Neural cell (in vitro differentiated cells): ENCODE measurements at regions not wholly inside any gene's neighbourhood (a gene's known extent, or its start where the extent isn't known, plus 50 kb on each side); places are given as distances from the start of the nearest gene placed in this dataset.

Experiments used
- H2AFZ ChIP-seq: fragments of 200-600, 300-800 bp; sonication (generic), shearing (Covaris generic); 2 replicates; pipeline ENCODE4 v1.6.0; 2014; ENCODE audit warnings: low read depth, mild to moderate bottlenecking, antibody characterized with exemption, low read length, moderate library complexity
- H3F3A ChIP-seq: fragments of 200-600 bp; shearing (Covaris generic); 2 replicates; pipeline ENCODE4 v1.6.1; 2016; ENCODE audit warnings: mild to moderate bottlenecking, moderate library complexity, mixed read lengths, antibody characterized with exemption, low read length; ENCODE audit not compliant: insufficient read depth, poor library complexity, severe bottlenecking
- H3K27ac ChIP-seq: fragments of 200-600, 300-800 bp; sonication (generic), shearing (Covaris generic); 2 replicates; pipeline ENCODE4 v1.5.1; 2014; ENCODE audit warnings: mild to moderate bottlenecking, low read length, moderate library complexity
- H3K27me3 ChIP-seq: fragments of 300-800, 200-600 bp; sonication (generic), shearing (Covaris generic); 2 replicates; pipeline ENCODE4 v1.6.0; 2014; ENCODE audit warnings: mild to moderate bottlenecking, low read depth, low read length, moderate library complexity; ENCODE audit not compliant: insufficient read depth
- H3K36me3 ChIP-seq: fragments of 300-800, 200-600 bp; sonication (generic), shearing (Covaris generic); 2 replicates; pipeline ENCODE4 v1.5.1; 2014; ENCODE audit warnings: mild to moderate bottlenecking, antibody characterized with exemption, low read length, moderate library complexity; ENCODE audit not compliant: insufficient read depth
- H3K4me2 ChIP-seq: fragments of 300-800, 200-600 bp; sonication (generic), shearing (Covaris generic); 2 replicates; pipeline ENCODE4 v1.6.0; 2014; ENCODE audit warnings: mild to moderate bottlenecking, low read length
- H3K4me3 ChIP-seq: fragments of 300-800, 200-600 bp; sonication (generic), shearing (Covaris generic); 2 replicates; pipeline ENCODE4 v1.5.1; 2014; ENCODE audit warnings: mild to moderate bottlenecking, low read length, moderate library complexity
- H3K79me2 ChIP-seq: fragments of 200-600 bp; shearing (Covaris generic); replicated peaks from 2 replicates; pipeline ENCODE4 v1.6.0; 2014; ENCODE audit warnings: mild to moderate bottlenecking, low read length, moderate library complexity; ENCODE audit not compliant: insufficient read depth
- H3K9ac ChIP-seq: fragments of 300-800, 200-600 bp; sonication (generic), shearing (Covaris generic); 2 replicates; pipeline ENCODE4 v1.6.1; 2016; ENCODE audit warnings: mild to moderate bottlenecking, low read length, mixed read lengths
- H3K9me2 ChIP-seq: fragments of 200-600 bp; shearing (Covaris generic); 2 replicates; pipeline ENCODE4 v1.6.1; 2016; ENCODE audit warnings: mild to moderate bottlenecking, low read length, mixed read lengths; ENCODE audit not compliant: insufficient read depth
- H3K9me3 ChIP-seq: fragments of 200-600, 300-800 bp; sonication (generic), shearing (Covaris generic); 2 replicates; pipeline ENCODE4 v1.6.1; 2016; ENCODE audit warnings: mild to moderate bottlenecking, mixed run types, low read length, moderate library complexity, mixed read lengths
- H4K20me1 ChIP-seq: fragments of 200-600 bp; shearing (Covaris generic); 2 replicates; pipeline ENCODE4 v1.6.1; 2016; ENCODE audit warnings: mild to moderate bottlenecking, mixed run types; ENCODE audit not compliant: insufficient read depth
- EP300 ChIP-seq: fragments of 450-650 bp; conservative IDR thresholded peaks from 2 replicates; pipeline ENCODE4 v1.6.1; 2014; ENCODE audit warnings: antibody characterized with exemption, mild to moderate bottlenecking, moderate library complexity; ENCODE audit not compliant: poor library complexity, severe bottlenecking
- EZH2 ChIP-seq: fragments of 200-600, 300-800 bp; shearing (Covaris generic), sonication (generic); IDR thresholded peaks from 2 replicates; pipeline ENCODE4 v1.6.1; 2014; ENCODE audit warnings: antibody characterized with exemption, low read length, borderline replicate concordance, mild to moderate bottlenecking; ENCODE audit not compliant: insufficient read depth, poor library complexity, severe bottlenecking
- MXI1 ChIP-seq: fragments of 450-650 bp; conservative IDR thresholded peaks from 2 replicates; pipeline ENCODE4 v1.6.1; 2014; ENCODE audit warnings: antibody characterized with exemption, mild to moderate bottlenecking; ENCODE audit not compliant: poor library complexity, severe bottlenecking
- POLR2AphosphoS5 ChIP-seq: IDR thresholded peaks from 2 replicates; pipeline ENCODE4 v1.6.1; 2012
- RAD21 ChIP-seq: fragments of 450-650 bp; conservative IDR thresholded peaks from 2 replicates; pipeline ENCODE4 v1.6.1; 2014; ENCODE audit warnings: antibody characterized with exemption, mild to moderate bottlenecking, moderate library complexity
- SMC3 ChIP-seq: fragments of 450-650 bp; conservative IDR thresholded peaks from 2 replicates; pipeline ENCODE4 v1.6.1; 2014; ENCODE audit warnings: antibody characterized with exemption, mild to moderate bottlenecking, moderate library complexity; ENCODE audit not compliant: poor library complexity
- TAF1 ChIP-seq: IDR thresholded peaks from 2 replicates; pipeline ENCODE4 v1.6.1; 2012; ENCODE audit warnings: low read depth
- TF ChIP-seq, protein P1 (sequence below): IDR thresholded peaks from 2 replicates; pipeline ENCODE4 v1.6.1; 2012; ENCODE audit warnings: borderline replicate concordance
- TF ChIP-seq, protein P2 (sequence below): fragments of 450-650 bp; IDR thresholded peaks from 2 replicates; pipeline ENCODE4 v1.5.1; 2014; ENCODE audit warnings: antibody characterized with exemption, mild to moderate bottlenecking, moderate library complexity; ENCODE audit not compliant: poor library complexity, severe bottlenecking

DNA sequence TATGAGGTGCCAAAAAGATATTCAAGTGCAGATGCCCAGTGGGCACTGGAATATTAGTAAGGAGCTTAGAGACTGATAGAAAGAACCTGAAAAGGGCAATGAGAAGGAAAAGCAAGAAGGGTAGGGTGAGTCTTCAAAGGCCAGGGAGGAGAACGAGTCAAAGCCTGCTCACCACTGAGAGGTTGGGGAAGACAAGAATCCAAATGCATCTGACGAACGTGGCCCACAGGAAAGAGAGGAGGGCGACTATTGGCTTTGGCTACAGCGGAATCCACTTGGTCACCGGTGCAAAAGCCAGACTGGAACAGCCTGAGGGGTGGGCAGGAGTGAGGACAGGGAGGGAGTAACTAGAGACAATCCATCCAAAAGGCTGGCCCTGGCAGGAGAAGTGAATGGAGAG is 216.7 kb upstream of the KLF14 start:
- no peak overlapping the region for H3K9ac ChIP-seq
- H3K4me3 ChIP-seq, result no peak overlapping the region
- no peaks in the 10 kb centered on the region for H3F3A ChIP-seq
- H3K4me2 ChIP-seq, result no peak overlapping the region
- H3K27me3 ChIP-seq, result no peaks in the 10 kb centered on the region
- TF ChIP-seq SMC3, result no peak
- no peak for TF ChIP-seq EP300
- no peak for TF ChIP-seq MXI1
- no peak for TF ChIP-seq EZH2
- TF ChIP-seq RAD21, result no peak
- no peak for TF ChIP-seq POLR2AphosphoS5
- TF ChIP-seq, protein P1, sequence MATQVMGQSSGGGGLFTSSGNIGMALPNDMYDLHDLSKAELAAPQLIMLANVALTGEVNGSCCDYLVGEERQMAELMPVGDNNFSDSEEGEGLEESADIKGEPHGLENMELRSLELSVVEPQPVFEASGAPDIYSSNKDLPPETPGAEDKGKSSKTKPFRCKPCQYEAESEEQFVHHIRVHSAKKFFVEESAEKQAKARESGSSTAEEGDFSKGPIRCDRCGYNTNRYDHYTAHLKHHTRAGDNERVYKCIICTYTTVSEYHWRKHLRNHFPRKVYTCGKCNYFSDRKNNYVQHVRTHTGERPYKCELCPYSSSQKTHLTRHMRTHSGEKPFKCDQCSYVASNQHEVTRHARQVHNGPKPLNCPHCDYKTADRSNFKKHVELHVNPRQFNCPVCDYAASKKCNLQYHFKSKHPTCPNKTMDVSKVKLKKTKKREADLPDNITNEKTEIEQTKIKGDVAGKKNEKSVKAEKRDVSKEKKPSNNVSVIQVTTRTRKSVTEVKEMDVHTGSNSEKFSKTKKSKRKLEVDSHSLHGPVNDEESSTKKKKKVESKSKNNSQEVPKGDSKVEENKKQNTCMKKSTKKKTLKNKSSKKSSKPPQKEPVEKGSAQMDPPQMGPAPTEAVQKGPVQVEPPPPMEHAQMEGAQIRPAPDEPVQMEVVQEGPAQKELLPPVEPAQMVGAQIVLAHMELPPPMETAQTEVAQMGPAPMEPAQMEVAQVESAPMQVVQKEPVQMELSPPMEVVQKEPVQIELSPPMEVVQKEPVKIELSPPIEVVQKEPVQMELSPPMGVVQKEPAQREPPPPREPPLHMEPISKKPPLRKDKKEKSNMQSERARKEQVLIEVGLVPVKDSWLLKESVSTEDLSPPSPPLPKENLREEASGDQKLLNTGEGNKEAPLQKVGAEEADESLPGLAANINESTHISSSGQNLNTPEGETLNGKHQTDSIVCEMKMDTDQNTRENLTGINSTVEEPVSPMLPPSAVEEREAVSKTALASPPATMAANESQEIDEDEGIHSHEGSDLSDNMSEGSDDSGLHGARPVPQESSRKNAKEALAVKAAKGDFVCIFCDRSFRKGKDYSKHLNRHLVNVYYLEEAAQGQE, result no peak
- TF ChIP-seq, protein P2, sequence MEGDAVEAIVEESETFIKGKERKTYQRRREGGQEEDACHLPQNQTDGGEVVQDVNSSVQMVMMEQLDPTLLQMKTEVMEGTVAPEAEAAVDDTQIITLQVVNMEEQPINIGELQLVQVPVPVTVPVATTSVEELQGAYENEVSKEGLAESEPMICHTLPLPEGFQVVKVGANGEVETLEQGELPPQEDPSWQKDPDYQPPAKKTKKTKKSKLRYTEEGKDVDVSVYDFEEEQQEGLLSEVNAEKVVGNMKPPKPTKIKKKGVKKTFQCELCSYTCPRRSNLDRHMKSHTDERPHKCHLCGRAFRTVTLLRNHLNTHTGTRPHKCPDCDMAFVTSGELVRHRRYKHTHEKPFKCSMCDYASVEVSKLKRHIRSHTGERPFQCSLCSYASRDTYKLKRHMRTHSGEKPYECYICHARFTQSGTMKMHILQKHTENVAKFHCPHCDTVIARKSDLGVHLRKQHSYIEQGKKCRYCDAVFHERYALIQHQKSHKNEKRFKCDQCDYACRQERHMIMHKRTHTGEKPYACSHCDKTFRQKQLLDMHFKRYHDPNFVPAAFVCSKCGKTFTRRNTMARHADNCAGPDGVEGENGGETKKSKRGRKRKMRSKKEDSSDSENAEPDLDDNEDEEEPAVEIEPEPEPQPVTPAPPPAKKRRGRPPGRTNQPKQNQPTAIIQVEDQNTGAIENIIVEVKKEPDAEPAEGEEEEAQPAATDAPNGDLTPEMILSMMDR, result no peak
- TF ChIP-seq TAF1, result no peak
- H3K79me2 ChIP-seq, result no peaks in the 10 kb centered on the region
- H3K36me3 ChIP-seq, result no peaks in the 10 kb centered on the region
- no peaks in the 10 kb centered on the region for H4K20me1 ChIP-seq
- H3K9me2 ChIP-seq, result no peaks in the 10 kb centered on the region
- no peaks in the 10 kb centered on the region for H3K9me3 ChIP-seq
- H3K27ac ChIP-seq, result no peak overlapping the region
- no peak overlapping the region for H2AFZ ChIP-seq

DNA sequence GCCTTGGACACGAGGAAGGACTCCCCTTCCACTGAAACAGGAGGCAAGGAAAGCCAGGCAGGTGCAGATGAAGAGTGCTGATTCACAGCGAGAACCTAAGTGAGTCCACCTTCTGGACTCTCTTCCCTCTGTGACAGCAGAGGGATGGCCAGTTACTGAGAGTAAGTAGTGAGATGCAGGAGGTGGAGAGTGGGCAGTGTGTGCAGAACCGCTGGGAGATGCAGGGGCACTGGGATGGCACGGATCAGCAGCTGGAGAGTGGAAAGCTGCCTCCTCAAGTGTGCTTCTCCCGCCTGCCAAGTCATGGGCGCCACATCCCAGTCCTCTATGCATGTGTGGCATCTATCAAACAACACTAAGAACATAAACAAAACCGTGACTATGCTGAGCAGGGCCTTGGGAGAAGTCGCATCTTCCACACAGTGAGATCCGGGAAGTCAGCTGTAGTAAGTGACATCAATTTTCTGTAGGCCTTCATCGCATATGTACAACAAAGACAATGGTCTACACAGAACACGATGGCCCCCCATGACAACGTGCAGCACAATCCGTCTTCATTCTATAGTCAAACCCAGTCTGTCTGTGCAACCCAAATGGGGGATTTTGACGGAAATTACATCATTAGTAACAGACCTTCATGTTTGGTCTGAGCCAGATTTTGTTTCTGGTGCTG is 217.4 kb upstream of the KLF14 start:
- no peak for TF ChIP-seq TAF1
- TF ChIP-seq MXI1, result no peak
- TF ChIP-seq, protein P2, result no peak
- no peak for TF ChIP-seq SMC3
- TF ChIP-seq, protein P1, result no peak
- TF ChIP-seq EZH2, result no peak
- no peak for TF ChIP-seq EP300
- TF ChIP-seq POLR2AphosphoS5, result no peak
- TF ChIP-seq RAD21, result no peak
- H3K79me2 ChIP-seq, result no peaks in the 10 kb centered on the region
- no peak overlapping the region for H2AFZ ChIP-seq

More for the DNA sequence above, 217.4 kb upstream of the KLF14 start:
- Histone ChIP-seq H3K4me2 (no peak overlapping the region), H3K4me3 (no peak overlapping the region), H3K9ac (no peak overlapping the region), H3K9me3 (no peaks in the 10 kb centered on the region), H4K20me1 (no peaks in the 10 kb centered on the region), H3K27me3 (no peaks in the 10 kb centered on the region), H3K36me3 (no peaks in the 10 kb centered on the region), H3F3A (no peaks in the 10 kb centered on the region), H3K9me2 (no peaks in the 10 kb centered on the region), H3K27ac (no peak overlapping the region)
